HepG2 (cell line): ENCODE measurements at regions not wholly inside any gene's neighbourhood (a gene's known extent, or its start where the extent isn't known, plus 50 kb on each side); places are given as distances from the start of the nearest gene placed in this dataset.

Source experiments
- ATAC-seq: fragments of 200-7000 bp; cut with Tn5 transposase; 3 replicates; pipeline ENCODE4 v1.9.1; 2020; ENCODE audit warnings: mild to moderate bottlenecking, moderate library complexity
- BruUV-seq: library from RNA; stranded (reverse); fragments of 400-500 nt; replicated peaks from 2 replicates; lab custom pipeline; 2021; lab: Mats Ljungman, UMichigan
- CTCF ChIA-PET: fragments of 300-600 bp; formaldehyde crosslinking; extraction: SDS; loops from one replicate; lab custom pipeline; 2021; ENCODE audit warnings: low total read pairs, inconsistent platforms, low intra/inter-chr PET ratio; lab: Yijun Ruan, JAX
- POLR2A ChIA-PET: fragments of 350-600 bp; sonication (Branson Sonifier 250); formaldehyde crosslinking; loops from one replicate; lab custom pipeline; 2020; ENCODE audit warnings: antibody characterized with exemption, inconsistent platforms; lab: Yijun Ruan, JAX
- DNase-seq: peaks from one replicate; pipeline ENCODE4 v3.0.0-alpha.2; 2015; ENCODE audit warnings: low spot score
- FAIRE-seq: peaks from 3 replicates; lab custom pipeline; 2011; peaks lifted over from hg19 to GRCh38; lab: Jason Lieb, UNC
- H2AFZ ChIP-seq: one replicate; pipeline ENCODE4 v1.6.1; 2011; ENCODE audit warnings: low read length, inconsistent platforms
- H3K27ac ChIP-seq: fragments of 300-600 bp; 3 replicates; pipeline ENCODE4 v1.8.0; 2011; ENCODE audit warnings: mixed run types, mild to moderate bottlenecking, mixed read lengths, low read length, inconsistent platforms; ENCODE audit not compliant: insufficient read depth; ENCODE audit errors: extremely low read length
- H3K27me3 ChIP-seq, 2 experiments: fragments of 200-600 bp in 1 of 2; 2 replicates in 1 of 2; 3 replicates in 1 of 2; pipeline versions ENCODE4 v1.6.0 to v1.8.0; 2011; ENCODE audit warnings: low read length in 2 of 2, mild to moderate bottlenecking in 2 of 2, moderate library complexity in 2 of 2, inconsistent platforms in 1 of 2; ENCODE audit not compliant: insufficient read depth in 2 of 2, control insufficient read depth in 1 of 2
- H3K36me3 ChIP-seq, 2 experiments: fragments of 200-600 bp in 1 of 2; replicated peaks in 1 of 2; 2 replicates in 1 of 2; 3 replicates in 1 of 2; pipeline versions ENCODE4 v1.5.1 to v1.8.0; 2011; ENCODE audit warnings: low read length in 2 of 2, inconsistent platforms in 1 of 2; ENCODE audit not compliant: insufficient read depth in 2 of 2, control insufficient read depth in 1 of 2
- H3K4me1 ChIP-seq: 2 replicates; pipeline ENCODE4 v1.5.1; 2012; ENCODE audit warnings: low read length, inconsistent platforms; ENCODE audit not compliant: insufficient read depth
- H3K4me2 ChIP-seq: 2 replicates; pipeline ENCODE4 v1.6.0; 2011; ENCODE audit warnings: low read depth, low read length, inconsistent platforms
- H3K4me3 ChIP-seq, 3 experiments: fragments of 200-600 bp in 1 of 3; sonication (generic), shearing (Covaris generic) in 1 of 3; replicated peaks in 1 of 3; 2 replicates each; pipeline ENCODE4 v1.5.1; 2011 to 2016; ENCODE audit warnings: low read length in 3 of 3, inconsistent platforms in 2 of 3, low read depth in 2 of 3, mild to moderate bottlenecking in 2 of 3, control low read depth in 1 of 3, mixed read lengths in 1 of 3; ENCODE audit not compliant: insufficient read depth in 1 of 3
- H3K79me2 ChIP-seq: one replicate; pipeline ENCODE4 v1.6.1; 2011; ENCODE audit warnings: low read length, inconsistent platforms; ENCODE audit not compliant: insufficient read depth
- H3K9ac ChIP-seq: 2 replicates; pipeline ENCODE4 v1.6.0; 2011; ENCODE audit warnings: mild to moderate bottlenecking, low read depth, low read length, inconsistent platforms; ENCODE audit not compliant: insufficient read depth
- H3K9me3 ChIP-seq: 2 replicates; pipeline ENCODE4 v1.5.1; 2012; ENCODE audit warnings: mild to moderate bottlenecking, low read length
- H4K20me1 ChIP-seq: 2 replicates; pipeline ENCODE4 v1.6.0; 2011; ENCODE audit warnings: inconsistent platforms, mild to moderate bottlenecking, low read length, moderate library complexity; ENCODE audit not compliant: insufficient read depth
- ARID4A ChIP-seq: sonication (generic); formaldehyde crosslinking; IDR thresholded peaks from 2 replicates; pipeline ENCODE4 v1.5.0; 2020; ENCODE audit warnings: mild to moderate bottlenecking, missing genetic modification reagents, borderline replicate concordance
- FIP1L1 ChIP-seq: fragments of 200-400 bp; formaldehyde crosslinking; IDR thresholded peaks from 2 replicates; pipeline ENCODE4 v1.6.1; 2018; ENCODE audit warnings: low read depth, mild to moderate bottlenecking, low read length, moderate library complexity, borderline replicate concordance; ENCODE audit not compliant: insufficient read depth
- FOXA1 ChIP-seq, 2 experiments: fragments of 450-650 bp in 1 of 2; sonication (generic) in 1 of 2; formaldehyde crosslinking in 1 of 2; IDR thresholded peaks; 2 replicates each; pipeline versions ENCODE4 v1.4.0 to v1.6.1; 2016 to 2020; ENCODE audit warnings: missing genetic modification reagents in 1 of 2
- KAT7 ChIP-seq: IDR thresholded peaks from 2 replicates; pipeline ENCODE4 v1.6.1; 2018; ENCODE audit warnings: borderline replicate concordance, missing compliant biosample characterization
- ZFYVE20 ChIP-seq: sonication (generic); formaldehyde crosslinking; IDR thresholded peaks from 2 replicates; pipeline ENCODE4 v1.8.0; 2023; ENCODE audit warnings: low read depth, mild to moderate bottlenecking, moderate library complexity, missing genetic modification reagents, borderline replicate concordance
- ZNF230 ChIP-seq: sonication (generic); formaldehyde crosslinking; IDR thresholded peaks from 2 replicates; pipeline ENCODE4 v1.4.0; 2020; ENCODE audit warnings: mild to moderate bottlenecking, missing genetic modification reagents
- ZNF296 ChIP-seq: sonication (generic); formaldehyde crosslinking; conservative IDR thresholded peaks from 2 replicates; pipeline ENCODE4 v1.5.0; 2020; ENCODE audit warnings: mild to moderate bottlenecking, missing genetic modification reagents
- ZNF333 ChIP-seq: sonication (generic); formaldehyde crosslinking; IDR thresholded peaks from 2 replicates; pipeline ENCODE4 v1.4.0; 2020; ENCODE audit warnings: mild to moderate bottlenecking, missing genetic modification reagents, borderline replicate concordance
- ZNF501 ChIP-seq: sonication (generic); formaldehyde crosslinking; IDR thresholded peaks from 2 replicates; pipeline ENCODE4 v1.5.1; 2020; ENCODE audit warnings: mild to moderate bottlenecking, moderate library complexity, missing genetic modification reagents
- WGBS: methylation state at CpG from one replicate; pipeline ENCODE4 v1.1.6; 2017; ENCODE audit warnings: low lambda C conversion rate; 5-methylcytosine and 5-hydroxymethylcytosine counted together
- in situ Hi-C: cut with HindIII; loops from 2 replicates; pipeline ENCODE4 v1.10.0; 2017; ENCODE audit warnings: low pct_unique_long_range_greater_than_20kb; ENCODE audit not compliant: extremely low pct_ligation_motif_present
- intact Hi-C: fragments of 100-400 bp; cut with micrococcal nuclease; formaldehyde crosslinking; loops from one replicate; pipeline ENCODE4 v1.10.0; 2022; ENCODE audit not compliant: unreplicated experiment
- TF ChIP-seq, protein P1 (sequence below): sonication (generic); formaldehyde crosslinking; IDR thresholded peaks from one replicate; pipeline ENCODE4 v1.5.1; 2020; ENCODE audit warnings: mild to moderate bottlenecking, missing genetic modification reagents; ENCODE audit errors: not compliant biosample characterization

- Histone ChIP-seq H2AFZ (no peak overlapping the region), H4K20me1 (no peaks in the 10 kb centered on the region), H3K36me3 (no peaks in the 10 kb centered on the region), H3K27me3 (no peaks in the 10 kb centered on the region), H3K4me2 (no peak overlapping the region), H3K27ac (no peak overlapping the region), H3K9me3 (no peaks in the 10 kb centered on the region), H3K9ac (no peak overlapping the region), H3K79me2 (no peaks in the 10 kb centered on the region), H3K4me3 (no peak overlapping the region), H3K4me1 (no peaks in the 10 kb centered on the region)
- ChIA-PET CTCF (no interaction called here), POLR2A (no interaction called here)
- intact Hi-C loops: no loop called here
- in situ Hi-C loops: no loop called here
- no TSS peak for BruUV-seq
- DNase-seq (no peak), ATAC-seq (no peak), FAIRE-seq (no peak)
- WGBS: 0% methylated on average over 1 of the region's 1 CpG
- no peak for TF ChIP-seq FOXA1 (IDR thresholded peaks at IDR 0.05)
- TF ChIP-seq FOXA1 (CRISPR knock-in tag; IDR thresholded peaks at IDR 0.05): no peak
- no peak for TF ChIP-seq ZNF501 (CRISPR knock-in tag)
- no peak for TF ChIP-seq ZFYVE20 (CRISPR knock-in tag)
- TF ChIP-seq FIP1L1: no peak
- TF ChIP-seq, protein P1, sequence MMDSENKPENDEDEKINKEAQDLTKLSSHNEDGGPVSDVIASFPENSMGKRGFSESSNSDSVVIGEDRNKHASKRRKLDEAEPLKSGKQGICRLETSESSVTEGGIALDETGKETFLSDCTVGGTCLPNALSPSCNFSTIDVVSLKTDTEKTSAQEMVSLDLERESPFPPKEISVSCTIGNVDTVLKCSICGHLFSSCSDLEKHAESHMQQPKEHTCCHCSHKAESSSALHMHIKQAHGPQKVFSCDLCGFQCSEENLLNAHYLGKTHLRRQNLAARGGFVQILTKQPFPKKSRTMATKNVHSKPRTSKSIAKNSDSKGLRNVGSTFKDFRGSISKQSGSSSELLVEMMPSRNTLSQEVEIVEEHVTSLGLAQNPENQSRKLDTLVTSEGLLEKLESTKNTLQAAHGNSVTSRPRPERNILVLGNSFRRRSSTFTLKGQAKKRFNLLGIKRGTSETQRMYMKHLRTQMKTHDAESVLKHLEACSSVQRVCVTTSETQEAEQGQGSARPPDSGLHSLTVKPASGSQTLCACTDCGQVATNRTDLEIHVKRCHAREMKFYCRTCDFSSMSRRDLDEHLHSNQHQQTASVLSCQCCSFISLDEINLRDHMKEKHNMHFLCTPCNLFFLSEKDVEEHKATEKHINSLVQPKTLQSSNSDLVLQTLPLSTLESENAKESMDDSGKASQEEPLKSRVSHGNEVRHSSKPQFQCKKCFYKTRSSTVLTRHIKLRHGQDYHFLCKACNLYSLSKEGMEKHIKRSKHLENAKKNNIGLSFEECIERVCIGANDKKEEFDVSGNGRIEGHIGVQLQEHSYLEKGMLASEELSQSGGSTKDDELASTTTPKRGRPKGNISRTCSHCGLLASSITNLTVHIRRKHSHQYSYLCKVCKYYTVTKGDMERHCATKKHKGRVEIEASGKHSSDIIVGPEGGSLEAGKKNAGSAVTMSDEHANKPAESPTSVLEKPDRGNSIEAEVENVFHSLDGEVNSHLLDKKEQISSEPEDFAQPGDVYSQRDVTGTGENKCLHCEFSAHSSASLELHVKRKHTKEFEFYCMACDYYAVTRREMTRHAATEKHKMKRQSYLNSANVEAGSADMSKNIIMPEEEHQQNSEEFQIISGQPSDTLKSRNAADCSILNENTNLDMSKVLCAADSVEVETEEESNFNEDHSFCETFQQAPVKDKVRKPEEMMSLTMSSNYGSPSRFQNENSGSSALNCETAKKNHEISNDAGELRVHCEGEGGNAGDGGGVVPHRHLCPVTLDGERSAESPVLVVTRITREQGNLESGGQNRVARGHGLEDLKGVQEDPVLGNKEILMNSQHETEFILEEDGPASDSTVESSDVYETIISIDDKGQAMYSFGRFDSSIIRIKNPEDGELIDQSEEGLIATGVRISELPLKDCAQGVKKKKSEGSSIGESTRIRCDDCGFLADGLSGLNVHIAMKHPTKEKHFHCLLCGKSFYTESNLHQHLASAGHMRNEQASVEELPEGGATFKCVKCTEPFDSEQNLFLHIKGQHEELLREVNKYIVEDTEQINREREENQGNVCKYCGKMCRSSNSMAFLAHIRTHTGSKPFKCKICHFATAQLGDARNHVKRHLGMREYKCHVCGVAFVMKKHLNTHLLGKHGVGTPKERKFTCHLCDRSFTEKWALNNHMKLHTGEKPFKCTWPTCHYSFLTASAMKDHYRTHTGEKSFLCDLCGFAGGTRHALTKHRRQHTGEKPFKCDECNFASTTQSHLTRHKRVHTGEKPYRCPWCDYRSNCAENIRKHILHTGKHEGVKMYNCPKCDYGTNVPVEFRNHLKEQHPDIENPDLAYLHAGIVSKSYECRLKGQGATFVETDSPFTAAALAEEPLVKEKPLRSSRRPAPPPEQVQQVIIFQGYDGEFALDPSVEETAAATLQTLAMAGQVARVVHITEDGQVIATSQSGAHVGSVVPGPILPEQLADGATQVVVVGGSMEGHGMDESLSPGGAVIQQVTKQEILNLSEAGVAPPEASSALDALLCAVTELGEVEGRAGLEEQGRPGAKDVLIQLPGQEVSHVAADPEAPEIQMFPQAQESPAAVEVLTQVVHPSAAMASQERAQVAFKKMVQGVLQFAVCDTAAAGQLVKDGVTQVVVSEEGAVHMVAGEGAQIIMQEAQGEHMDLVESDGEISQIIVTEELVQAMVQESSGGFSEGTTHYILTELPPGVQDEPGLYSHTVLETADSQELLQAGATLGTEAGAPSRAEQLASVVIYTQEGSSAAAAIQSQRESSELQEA: no peak
- no peak for TF ChIP-seq ZNF333
- TF ChIP-seq ZNF230 (CRISPR knock-in tag): no peak
- TF ChIP-seq KAT7 (CRISPR knock-in tag): no peak
- TF ChIP-seq ARID4A: no peak
- no peak for TF ChIP-seq ZNF296 (CRISPR knock-in tag)
Measured at GRCh38 chr1:189939967-189940366, 537.7 kb downstream of the BRINP3 start.
